GM23338 (cell line): ENCODE measurements at regions not wholly inside any gene's neighbourhood (a gene's known extent, or its start where the extent isn't known, plus 50 kb on each side); places are given as distances from the start of the nearest gene placed in this dataset.

Experiments
- ATAC-seq: fragments of 200-7000 bp; cut with Tn5 transposase; 3 replicates; pipeline ENCODE4 v1.9.1; 2020
- DNase-seq: peaks from one replicate; pipeline ENCODE4 v3.0.0-alpha.2; 2015; ENCODE audit warnings: low spot score
- H2AFZ ChIP-seq: fragments of 200-600 bp; sonication (generic); 2 replicates; pipeline ENCODE4 v1.8.0; 2016; ENCODE audit warnings: antibody characterized with exemption, mild to moderate bottlenecking, moderate library complexity
- H3F3A ChIP-seq: fragments of 200-600 bp; sonication (generic); replicated peaks from 2 replicates; pipeline ENCODE4 v1.8.0; 2017; ENCODE audit warnings: antibody characterized with exemption, mixed run types, low read depth
- H3K27ac ChIP-seq: fragments of 200-600 bp; sonication (generic); 2 replicates; pipeline ENCODE4 v1.6.1; 2016; ENCODE audit warnings: low read depth
- H3K27me3 ChIP-seq: fragments of 200-600 bp; sonication (generic); 2 replicates; pipeline ENCODE4 v1.8.0; 2016; ENCODE audit warnings: mild to moderate bottlenecking, mixed run types, moderate library complexity; ENCODE audit not compliant: insufficient read depth
- H3K36me3 ChIP-seq: fragments of 200-600 bp; sonication (generic); 2 replicates; pipeline ENCODE4 v1.8.0; 2016; ENCODE audit warnings: mild to moderate bottlenecking; ENCODE audit not compliant: insufficient read depth
- H3K4me1 ChIP-seq: fragments of 200-600 bp; sonication (generic); 2 replicates; pipeline ENCODE4 v1.8.0; 2016; ENCODE audit warnings: mild to moderate bottlenecking, moderate library complexity; ENCODE audit not compliant: insufficient read depth
- H3K4me2 ChIP-seq: fragments of 200-600 bp; sonication (generic); 2 replicates; pipeline ENCODE4 v1.7.1; 2017; ENCODE audit warnings: mixed run types
- H3K4me3 ChIP-seq: fragments of 200-600 bp; sonication (generic); 2 replicates; pipeline ENCODE4 v1.6.1; 2016; ENCODE audit warnings: mixed run types
- H3K79me2 ChIP-seq: fragments of 200-600 bp; sonication (generic); replicated peaks from 2 replicates; pipeline ENCODE4 v1.8.0; 2017; ENCODE audit warnings: mild to moderate bottlenecking; ENCODE audit not compliant: insufficient read depth
- H3K9me2 ChIP-seq: fragments of 200-600 bp; sonication (generic); 2 replicates; pipeline ENCODE4 v1.8.0; 2017; ENCODE audit not compliant: insufficient read depth
- H4K20me1 ChIP-seq: fragments of 200-600 bp; sonication (generic); replicated peaks from 2 replicates; pipeline ENCODE4 v1.8.0; 2017; ENCODE audit warnings: mild to moderate bottlenecking; ENCODE audit not compliant: insufficient read depth
- H3K27ac Mint-ChIP-seq: 2 replicates; pipeline ENCODE4 v1.8.0; 2020; ENCODE audit warnings: inconsistent platforms, mild to moderate bottlenecking, moderate library complexity, mixed read lengths
- H3K27me3 Mint-ChIP-seq: 3 replicates; pipeline ENCODE4 v1.8.0; 2022; ENCODE audit warnings: low read depth, mild to moderate bottlenecking, moderate library complexity, mixed read lengths, inconsistent platforms; ENCODE audit not compliant: insufficient read depth, poor library complexity
- H3K36me3 Mint-ChIP-seq: 3 replicates; pipeline ENCODE4 v1.8.0; 2021; ENCODE audit warnings: low read depth, mild to moderate bottlenecking, inconsistent platforms, moderate library complexity, mixed read lengths
- H3K4me1 Mint-ChIP-seq: 3 replicates; pipeline ENCODE4 v1.8.0; 2020; ENCODE audit warnings: mild to moderate bottlenecking, inconsistent platforms, mixed read lengths
- H3K4me3 Mint-ChIP-seq: 3 replicates; pipeline ENCODE4 v1.8.0; 2021; ENCODE audit warnings: moderate library complexity, mild to moderate bottlenecking, inconsistent platforms, mixed read lengths
- H3K9me3 Mint-ChIP-seq: 3 replicates; pipeline ENCODE4 v1.8.0; 2020; ENCODE audit warnings: moderate library complexity, mild to moderate bottlenecking, inconsistent platforms, mixed read lengths
- CREB1 ChIP-seq: fragments of 250-450 bp; sonication (Bioruptor Pico); IDR thresholded peaks from 2 replicates; pipeline ENCODE4 v1.5.0; 2020; ENCODE audit warnings: low read depth, mild to moderate bottlenecking, moderate library complexity
- EZH2 ChIP-seq: fragments of 200-600 bp; sonication (generic); IDR thresholded peaks from one replicate; pipeline ENCODE4 v1.8.0; 2017; ENCODE audit warnings: antibody characterized with exemption, mild to moderate bottlenecking, low read depth; ENCODE audit not compliant: unreplicated experiment
- JUNB ChIP-seq: IDR thresholded peaks from one replicate; pipeline ENCODE4 v1.6.1; 2016; ENCODE audit warnings: antibody characterized with exemption; ENCODE audit not compliant: unreplicated experiment
- NANOG ChIP-seq: IDR thresholded peaks from 2 replicates; pipeline ENCODE4 v1.6.1; 2016; ENCODE audit warnings: antibody characterized with exemption, borderline replicate concordance
- POLR2AphosphoS5 ChIP-seq: IDR thresholded peaks from 2 replicates; pipeline ENCODE4 v1.6.1; 2016; ENCODE audit warnings: antibody characterized with exemption, low read depth
- REST ChIP-seq: IDR thresholded peaks from one replicate; pipeline ENCODE4 v1.6.1; 2018; ENCODE audit warnings: antibody characterized with exemption; ENCODE audit not compliant: unreplicated experiment
- STAT1 ChIP-seq: IDR thresholded peaks from one replicate; pipeline ENCODE4 v1.6.1; 2016; ENCODE audit warnings: antibody characterized with exemption; ENCODE audit not compliant: unreplicated experiment
- ZNF114 ChIP-seq: fragments of 250-450 bp; sonication (Bioruptor Pico); IDR thresholded peaks from 2 replicates; pipeline ENCODE4 v1.5.0; 2020; ENCODE audit warnings: mild to moderate bottlenecking, moderate library complexity
- ZNF331 ChIP-seq: fragments of 250-450 bp; sonication (Bioruptor Pico); IDR thresholded peaks from 2 replicates; pipeline ENCODE4 v1.5.0; 2020; ENCODE audit warnings: low read depth, mild to moderate bottlenecking, moderate library complexity
- ZNF462 ChIP-seq: fragments of 250-450 bp; sonication (Bioruptor Pico); IDR thresholded peaks from 2 replicates; pipeline ENCODE4 v1.5.0; 2020; ENCODE audit warnings: mild to moderate bottlenecking, moderate library complexity
- TF ChIP-seq, protein P1 (sequence below), 2 experiments: fragments of 200-600 bp in 1 of 2; sonication (generic) in 1 of 2; conservative IDR thresholded peaks; 2 replicates each; pipeline versions ENCODE4 v1.5.1 to v1.6.1; 2016 to 2017; ENCODE audit warnings: antibody characterized with exemption in 2 of 2, low read depth in 2 of 2, mild to moderate bottlenecking in 2 of 2, moderate library complexity in 1 of 2

- Mint-ChIP-seq H3K9me3 (no peaks in the 10 kb centered on the region; the same call in 2 of the 3 replicates), H3K4me3 (no peak overlapping the region), H3K27ac (no peak overlapping the region), H3K36me3 (no peaks in the 10 kb centered on the region), H3K4me1 (no peaks in the 10 kb centered on the region), H3K27me3 (no peaks in the 10 kb centered on the region)
- Histone ChIP-seq H3K9me2 (peaks cover 4% of the 10 kb centered on the region; the same call in 1 of the 2 replicates), H2AFZ (no peak overlapping the region), H4K20me1 (no peaks in the 10 kb centered on the region), H3K27ac (no peak overlapping the region), H3F3A (no peaks in the 10 kb centered on the region), H3K4me1 (peaks cover 3% of the 10 kb centered on the region; the same call in 1 of the 2 replicates), H3K4me2 (no peak overlapping the region), H3K36me3 (no peaks in the 10 kb centered on the region), H3K27me3 (no peaks in the 10 kb centered on the region), H3K4me3 (no peak overlapping the region), H3K79me2 (no peaks in the 10 kb centered on the region)
- ATAC-seq (no peak), DNase-seq (no peak)
- TF ChIP-seq ZNF331 (CRISPR knock-in tag) (no peak), JUNB (no peak), EZH2 (no peak), CREB1 (CRISPR knock-in tag) (no peak), NANOG (no peak), REST (no peak)
These were observed 114.6 kb upstream of the ADAMTSL1 start for GRCh38 chr9:18359335-18359734.

DNA sequence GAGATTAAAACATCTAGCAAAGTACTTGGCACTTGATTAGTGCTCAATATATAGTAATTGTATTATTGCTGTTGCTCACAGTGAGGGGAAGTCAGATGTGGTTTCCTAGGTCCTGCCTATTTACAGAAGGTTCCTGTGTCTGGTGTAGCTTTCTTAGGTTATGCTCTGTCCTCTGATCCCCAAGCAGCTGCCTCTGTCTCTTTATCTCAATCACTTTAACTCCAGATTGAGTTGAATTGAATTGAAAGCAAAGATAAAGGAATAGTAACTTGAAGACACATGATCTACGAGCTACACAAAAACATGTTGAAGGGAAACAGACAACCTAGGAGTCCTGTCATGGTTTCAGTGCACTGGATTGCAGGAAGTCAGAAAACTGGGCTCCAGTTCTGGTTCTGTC lies 113.9 kb upstream of the ADAMTSL1 start:
- no peak overlapping the region for H3K27ac ChIP-seq
- H2AFZ ChIP-seq = no peak overlapping the region
- DNase-seq (no peak), ATAC-seq (no peak)
- H3K27me3 ChIP-seq = no peaks in the 10 kb centered on the region
- H3F3A ChIP-seq = no peaks in the 10 kb centered on the region
- Mint-ChIP-seq H3K9me3 (no peaks in the 10 kb centered on the region; the same call in 2 of the 3 replicates), H3K27me3 (no peaks in the 10 kb centered on the region), H3K36me3 (no peaks in the 10 kb centered on the region), H3K4me1 (no peaks in the 10 kb centered on the region), H3K4me3 (no peak overlapping the region), H3K27ac (no peak overlapping the region)
- H3K9me2 ChIP-seq = peaks cover 4% of the 10 kb centered on the region; the same call in 1 of the 2 replicates
- H3K4me1 ChIP-seq = peaks cover 6% of the 10 kb centered on the region; the same call in 1 of the 2 replicates
- H3K36me3 ChIP-seq = no peaks in the 10 kb centered on the region
- no peaks in the 10 kb centered on the region for H4K20me1 ChIP-seq
- H3K4me2 ChIP-seq = no peak overlapping the region
- H3K79me2 ChIP-seq = no peaks in the 10 kb centered on the region
- no peak overlapping the region for H3K4me3 ChIP-seq
- TF ChIP-seq ZNF114 (CRISPR knock-in tag) = no peak
- no peak for TF ChIP-seq POLR2AphosphoS5
- TF ChIP-seq JUNB = no peak
- TF ChIP-seq EZH2 = no peak
- TF ChIP-seq, protein P1, sequence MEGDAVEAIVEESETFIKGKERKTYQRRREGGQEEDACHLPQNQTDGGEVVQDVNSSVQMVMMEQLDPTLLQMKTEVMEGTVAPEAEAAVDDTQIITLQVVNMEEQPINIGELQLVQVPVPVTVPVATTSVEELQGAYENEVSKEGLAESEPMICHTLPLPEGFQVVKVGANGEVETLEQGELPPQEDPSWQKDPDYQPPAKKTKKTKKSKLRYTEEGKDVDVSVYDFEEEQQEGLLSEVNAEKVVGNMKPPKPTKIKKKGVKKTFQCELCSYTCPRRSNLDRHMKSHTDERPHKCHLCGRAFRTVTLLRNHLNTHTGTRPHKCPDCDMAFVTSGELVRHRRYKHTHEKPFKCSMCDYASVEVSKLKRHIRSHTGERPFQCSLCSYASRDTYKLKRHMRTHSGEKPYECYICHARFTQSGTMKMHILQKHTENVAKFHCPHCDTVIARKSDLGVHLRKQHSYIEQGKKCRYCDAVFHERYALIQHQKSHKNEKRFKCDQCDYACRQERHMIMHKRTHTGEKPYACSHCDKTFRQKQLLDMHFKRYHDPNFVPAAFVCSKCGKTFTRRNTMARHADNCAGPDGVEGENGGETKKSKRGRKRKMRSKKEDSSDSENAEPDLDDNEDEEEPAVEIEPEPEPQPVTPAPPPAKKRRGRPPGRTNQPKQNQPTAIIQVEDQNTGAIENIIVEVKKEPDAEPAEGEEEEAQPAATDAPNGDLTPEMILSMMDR (conservative IDR thresholded peaks at IDR 0.05; ENCODE audit: low read depth in 2 of 2) = no peak
- TF ChIP-seq CREB1 (CRISPR knock-in tag) = no peak
- TF ChIP-seq STAT1 = no peak
- no peak for TF ChIP-seq ZNF462
